GM19193 (cell line): ENCODE measurements at regions not wholly inside any gene's neighbourhood (a gene's known extent, or its start where the extent isn't known, plus 50 kb on each side); places are given as distances from the start of the nearest gene placed in this dataset.

Source experiments
- POLR2A ChIP-seq: IDR thresholded peaks from 4 replicates; pipeline ENCODE4 v1.6.1; 2011; ENCODE audit not compliant: insufficient read depth, insufficient read length; ENCODE audit errors: extremely low read depth

DNA sequence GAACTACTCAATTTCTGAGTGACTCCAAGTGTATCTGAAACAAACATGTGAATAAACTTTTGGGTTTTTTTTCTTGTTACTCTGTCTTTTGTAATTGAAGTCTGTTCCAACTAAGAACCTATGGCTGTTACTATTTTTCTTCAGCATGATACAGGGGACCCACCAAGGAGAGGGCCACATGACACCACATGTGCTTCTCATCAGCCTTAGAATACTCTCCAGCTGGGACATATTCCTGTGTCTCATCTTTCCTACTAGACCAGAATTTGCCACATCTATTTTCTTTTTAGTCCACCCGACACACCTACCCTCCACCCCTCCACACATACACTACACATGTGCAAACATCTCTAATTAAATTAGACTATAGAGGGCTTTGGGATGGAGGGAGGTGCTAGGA is 191.7 kb upstream of the NDUFV2 start:
- TF ChIP-seq POLR2A: no peak

DNA sequence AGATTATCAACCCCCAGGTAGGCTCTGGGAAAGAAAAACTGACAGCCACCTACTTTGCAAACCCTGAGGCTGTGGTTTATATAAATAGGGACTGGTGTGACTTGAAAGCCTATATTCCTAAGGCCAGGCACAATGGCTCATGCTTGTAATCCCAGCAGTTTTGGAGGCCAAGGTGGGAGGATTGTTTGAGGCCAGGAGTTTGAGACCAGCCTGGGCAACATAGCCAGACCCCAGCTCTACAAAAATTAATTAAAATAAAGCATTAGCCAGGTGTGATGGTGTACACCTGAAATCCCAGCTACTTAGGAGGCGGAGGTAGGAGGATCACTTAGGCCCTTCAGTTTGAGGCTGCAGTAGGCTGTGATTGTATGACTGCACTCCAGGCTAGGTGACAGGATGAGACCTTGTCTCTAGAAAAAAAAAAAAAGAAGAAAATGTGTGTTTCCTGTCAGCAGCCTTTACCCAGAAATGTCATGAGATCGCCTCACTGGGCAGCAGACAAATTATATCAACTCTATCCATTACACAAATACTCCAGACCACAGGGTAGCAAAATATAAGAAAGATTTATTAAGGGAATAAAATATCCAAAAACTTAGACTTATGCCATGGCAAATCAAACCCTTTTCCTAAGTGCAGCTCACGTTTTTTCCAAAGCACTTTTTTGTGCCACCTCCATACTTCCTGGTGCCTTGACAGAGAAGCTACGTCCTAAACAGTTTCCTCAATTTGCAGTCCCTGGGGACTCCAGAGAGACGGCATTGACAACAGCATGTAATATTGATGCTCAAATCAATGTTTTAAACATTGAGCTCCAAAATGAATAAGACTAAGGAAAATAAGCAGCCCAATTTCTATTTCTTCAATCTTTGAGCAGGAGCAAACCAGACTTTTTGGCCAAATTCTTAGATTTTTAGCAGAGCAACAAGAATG is 190.8 kb upstream of the NDUFV2 start:
- no peak for TF ChIP-seq POLR2A

DNA sequence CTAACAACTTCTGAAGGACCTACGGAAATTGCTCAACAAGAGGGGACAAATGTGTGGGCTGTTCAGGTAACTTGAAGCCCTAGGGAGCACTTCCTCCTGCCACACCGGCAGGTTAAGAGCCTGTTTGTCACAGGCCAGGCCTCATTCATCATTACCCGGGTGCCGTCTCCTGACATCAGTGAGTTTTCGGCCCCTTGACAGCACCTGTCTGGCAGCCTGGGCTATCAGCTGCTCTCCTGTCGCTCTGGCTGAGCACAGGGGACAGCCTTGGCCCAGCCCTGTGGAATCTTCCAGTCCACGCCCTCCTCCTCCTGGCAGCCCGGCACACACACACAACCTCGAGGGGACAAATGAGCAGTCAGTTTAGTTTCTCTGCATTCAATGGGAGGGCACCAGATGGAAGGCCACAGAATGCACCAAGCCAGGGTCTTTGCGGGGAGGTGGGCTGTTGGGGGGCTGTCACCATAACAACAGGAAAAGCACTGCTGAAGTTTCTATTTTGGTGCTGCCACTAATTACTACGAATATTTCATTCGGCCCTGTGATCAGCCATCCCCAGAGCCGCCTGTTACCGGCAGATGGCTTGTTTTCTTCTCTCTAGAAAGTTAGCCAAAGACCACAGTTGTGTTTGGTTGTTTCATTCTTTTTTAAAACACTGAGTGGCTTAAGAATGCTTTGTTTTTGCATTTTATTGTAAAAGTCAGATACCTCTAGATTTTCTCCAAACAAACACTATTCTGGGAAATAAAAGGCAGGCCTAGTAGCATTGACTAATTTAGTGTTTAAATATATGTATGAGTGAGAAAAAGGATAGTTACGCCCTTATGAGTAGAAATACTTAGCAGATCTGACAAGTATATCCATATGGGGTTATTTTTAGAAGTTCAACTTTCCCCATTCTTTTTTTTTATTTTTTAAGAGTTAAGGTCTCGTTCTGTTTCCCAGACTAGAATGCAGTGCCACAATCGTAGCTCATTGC is 189.9 kb upstream of the NDUFV2 start:
- no peak for TF ChIP-seq POLR2A

DNA sequence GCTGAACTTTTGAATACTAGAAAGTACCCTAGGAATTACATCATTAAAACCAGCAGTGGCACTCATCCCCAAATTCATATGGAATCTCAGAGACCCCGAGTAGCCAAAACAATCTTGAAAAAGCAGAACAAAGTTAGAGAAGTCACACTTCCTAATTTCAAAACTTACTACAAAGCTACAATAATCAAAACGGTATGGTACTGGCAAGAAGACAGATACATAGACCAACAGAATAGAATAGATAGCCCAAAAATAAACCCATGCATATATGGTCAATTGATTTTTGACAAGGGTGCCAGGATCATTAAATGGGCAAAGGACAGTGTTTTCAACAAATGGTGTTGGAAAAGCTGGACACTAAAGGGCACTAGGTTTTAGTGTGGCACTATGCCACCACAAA is 176.0 kb upstream of the NDUFV2 start:
- TF ChIP-seq POLR2A: no peak

DNA sequence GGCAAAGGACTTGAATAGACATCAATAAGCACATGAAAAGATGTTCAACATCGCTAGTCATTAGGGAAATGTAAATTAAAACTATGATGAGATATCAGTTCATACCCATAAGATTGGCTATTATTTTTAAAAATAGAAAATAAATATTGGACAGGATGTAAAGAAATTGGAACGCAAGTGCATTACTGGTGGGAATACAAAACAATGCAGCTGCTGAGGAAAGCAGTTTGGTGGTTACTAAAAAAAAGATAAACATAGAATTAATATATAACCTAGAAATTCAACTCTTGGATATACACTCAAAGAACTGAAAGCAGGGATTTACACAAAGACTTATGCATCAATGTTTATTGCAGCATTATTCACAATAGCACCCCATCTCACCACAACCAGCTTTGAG is 174.5 kb upstream of the NDUFV2 start:
- no peak for TF ChIP-seq POLR2A

DNA sequence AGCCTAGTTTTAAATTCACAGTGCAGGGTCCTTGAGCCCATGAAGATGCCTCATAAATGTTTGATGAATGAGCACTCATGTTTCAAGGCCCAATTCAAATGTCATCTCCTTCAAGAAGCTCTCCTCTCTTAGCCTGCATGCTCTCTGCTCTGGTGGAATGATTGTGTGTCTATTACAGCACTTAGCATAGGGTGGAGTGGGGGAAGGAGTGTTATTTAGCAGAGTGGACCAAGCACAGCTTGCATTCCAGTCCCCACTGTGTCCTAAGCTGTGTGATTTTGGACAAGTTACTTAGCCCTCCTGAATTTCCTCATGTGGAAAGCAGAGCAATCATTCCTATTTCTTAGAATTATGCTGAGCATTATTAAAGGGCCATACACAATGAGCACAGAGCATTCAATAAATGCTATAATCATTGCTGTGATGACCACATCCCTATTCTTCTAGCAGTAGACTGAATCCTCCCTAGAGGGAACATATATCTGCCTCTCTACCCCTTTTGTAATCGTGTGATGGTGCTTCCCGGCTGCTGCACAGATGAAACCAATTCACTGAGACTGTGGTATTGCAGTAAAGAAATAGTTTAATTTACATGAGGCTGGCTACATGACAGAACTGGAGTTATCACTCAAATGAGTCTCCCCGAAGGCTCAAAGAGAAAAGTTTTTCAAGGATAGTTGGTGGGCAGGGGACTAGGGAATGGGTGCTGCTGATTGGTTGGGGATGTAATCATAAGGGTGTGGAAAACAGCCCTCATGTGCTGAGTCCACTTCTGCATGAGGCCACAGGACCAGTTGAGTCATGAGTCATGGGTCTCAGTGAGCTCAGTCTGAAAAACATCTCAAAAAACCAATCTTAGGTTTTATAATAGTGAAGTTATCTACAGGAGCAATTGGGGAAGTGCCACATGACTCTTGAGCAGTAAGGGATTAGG is 173.4 kb upstream of the NDUFV2 start:
- TF ChIP-seq POLR2A: no peak

DNA sequence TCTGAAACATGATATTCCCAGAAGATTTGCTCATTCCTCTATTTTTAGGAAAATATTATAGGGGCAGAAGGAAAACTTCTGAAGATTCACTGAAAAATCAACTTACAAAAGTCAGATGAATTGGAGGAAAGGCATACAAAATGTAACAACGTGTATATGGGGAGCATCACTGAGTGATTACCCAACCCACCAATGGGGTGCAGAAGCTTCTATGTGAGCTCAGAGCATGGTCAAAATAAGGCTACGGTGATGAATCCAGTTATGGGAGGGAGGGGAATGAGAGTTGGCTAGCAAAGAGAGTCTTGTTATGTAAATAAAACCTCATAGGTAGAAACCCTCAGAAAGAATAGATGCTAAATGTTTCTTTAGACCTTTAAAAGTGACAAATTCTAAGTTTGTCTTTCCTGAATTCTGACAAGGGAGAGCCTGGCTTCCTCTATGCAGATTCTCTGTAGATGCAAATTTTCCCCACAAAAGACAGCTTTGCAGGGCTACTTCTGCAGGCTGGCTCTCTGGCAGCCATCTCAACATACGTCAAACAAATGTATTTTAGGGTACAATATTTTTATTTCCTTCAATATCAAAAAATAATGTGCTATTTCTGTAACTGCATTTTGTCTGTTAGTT is 171.4 kb upstream of the NDUFV2 start:
- no peak for TF ChIP-seq POLR2A

DNA sequence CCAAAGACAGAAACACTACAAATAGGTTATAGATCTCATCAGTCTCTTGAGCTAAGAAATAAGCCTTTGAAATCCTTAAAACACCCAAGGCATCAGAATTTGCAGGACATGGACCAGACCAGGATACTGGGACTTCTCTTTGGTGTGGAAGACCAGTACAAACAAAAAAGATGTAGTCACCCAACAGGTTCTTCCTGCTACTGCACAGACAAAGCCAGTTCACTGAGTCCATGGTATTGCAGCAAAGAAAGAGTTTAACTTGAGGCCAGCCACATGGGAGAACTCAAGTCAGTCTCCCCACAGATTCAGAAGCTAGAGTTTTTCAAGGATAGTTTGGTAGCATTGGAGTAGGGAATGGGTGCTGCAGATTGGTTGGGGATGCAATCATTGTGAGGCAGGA is 169.6 kb upstream of the NDUFV2 start:
- no peak for TF ChIP-seq POLR2A

DNA sequence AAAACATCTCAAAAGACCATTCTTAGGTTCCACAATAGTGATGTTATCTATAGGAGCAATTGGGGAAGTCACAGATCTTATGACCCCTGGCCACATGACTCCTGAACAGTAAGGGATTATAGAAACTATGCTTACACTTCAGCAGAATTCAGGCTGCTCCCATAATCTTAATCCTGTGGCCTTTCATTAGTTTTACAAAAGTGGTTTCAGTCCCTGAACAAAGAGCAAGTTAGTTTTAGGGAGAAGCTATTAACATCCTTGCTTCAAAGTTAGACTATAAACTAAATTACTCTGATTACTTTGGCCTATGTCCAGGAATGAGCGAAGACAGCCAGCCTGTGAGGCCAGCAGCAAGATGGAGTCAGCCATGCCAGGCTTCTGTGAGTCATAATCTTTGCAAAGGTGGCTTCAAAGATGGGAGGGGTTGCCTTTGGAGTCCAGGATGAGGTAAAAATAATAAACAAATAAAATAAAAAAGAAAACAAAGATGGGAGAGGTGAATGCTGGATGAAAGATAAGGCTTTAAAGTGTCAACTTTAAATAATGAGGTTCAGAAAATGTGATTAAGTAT is 168.7 kb upstream of the NDUFV2 start:
- no peak for TF ChIP-seq POLR2A

DNA sequence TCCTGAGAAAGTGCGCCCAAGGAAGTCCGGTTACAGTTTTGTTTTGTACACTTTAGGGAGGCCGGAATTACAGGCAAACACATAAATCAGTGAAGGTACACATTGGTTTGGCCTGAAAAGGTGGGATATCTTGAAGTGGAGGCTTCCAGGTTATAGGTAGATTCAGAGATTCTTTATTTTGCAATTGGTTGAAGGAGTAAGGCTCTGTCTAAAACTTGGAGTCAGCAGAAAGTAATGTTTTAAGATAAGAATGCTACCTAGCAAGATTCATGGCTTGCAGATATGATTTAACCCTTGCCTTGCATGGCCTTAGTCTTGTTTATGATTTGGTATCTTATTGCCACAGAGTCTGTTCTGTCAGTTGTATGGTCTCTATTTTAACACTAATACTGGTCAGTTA is 165.9 kb upstream of the NDUFV2 start:
- TF ChIP-seq POLR2A: no peak

DNA sequence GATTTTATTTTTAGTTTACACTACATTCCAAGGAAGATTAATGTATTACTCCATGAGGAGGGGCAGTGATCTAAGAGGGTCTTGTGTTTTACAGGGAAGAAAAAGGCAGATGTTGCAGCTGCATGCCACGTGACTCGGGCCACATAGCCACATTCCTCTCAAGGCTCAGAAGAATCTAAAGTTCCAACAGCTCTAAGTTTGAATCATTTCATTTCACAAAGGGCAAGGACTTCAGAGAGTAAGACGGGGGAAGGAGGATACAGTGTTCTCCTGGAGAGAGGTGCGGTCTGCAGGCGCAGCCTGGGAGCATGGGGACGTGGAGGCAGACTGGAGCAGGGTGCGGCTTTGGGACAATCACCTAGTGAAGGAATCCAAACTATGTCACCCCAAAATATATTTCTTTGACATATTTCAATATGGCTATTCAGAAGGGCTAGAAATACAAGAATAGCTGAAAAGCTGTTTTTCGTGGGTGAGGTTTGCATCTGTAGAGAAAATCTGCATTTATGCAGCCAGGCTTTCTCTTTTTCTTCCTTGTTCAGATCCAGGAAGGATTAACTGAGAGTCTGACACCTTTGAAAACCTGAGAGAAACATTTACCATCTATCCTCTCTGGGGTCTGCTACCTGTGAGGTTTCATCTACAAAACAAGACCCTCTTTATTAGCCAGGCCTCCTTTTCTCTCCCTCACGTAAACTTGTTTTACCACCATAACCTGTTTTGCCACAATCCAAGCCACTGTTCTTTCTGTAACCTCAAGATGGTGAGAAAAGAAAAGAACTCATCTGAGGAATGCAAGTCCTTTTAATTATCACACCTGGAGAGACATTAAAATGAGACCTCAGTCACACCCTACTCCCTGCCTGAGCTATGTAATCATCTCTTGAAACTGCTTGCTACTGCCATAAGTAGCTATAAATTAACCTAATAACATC is 165.1 kb upstream of the NDUFV2 start:
- TF ChIP-seq POLR2A: no peak

DNA sequence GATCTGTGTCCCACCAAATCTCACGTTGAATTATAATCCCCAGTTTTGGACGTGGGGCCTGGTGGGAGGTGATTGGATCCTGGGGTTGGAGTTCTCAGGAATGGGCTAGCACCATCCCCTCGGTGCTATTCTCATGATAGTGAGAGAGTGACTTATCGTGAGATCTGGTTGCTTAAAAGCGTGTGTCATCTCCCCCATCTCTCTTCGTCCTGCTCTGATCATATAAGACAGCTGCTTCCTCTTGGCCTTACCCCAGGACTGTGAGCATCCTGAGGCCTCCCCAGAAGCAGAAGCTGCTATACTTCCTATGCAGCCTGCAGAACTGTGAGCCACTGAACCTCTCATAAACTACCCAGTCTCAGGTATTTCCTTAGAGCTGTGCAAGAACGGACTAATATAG is 163.7 kb upstream of the NDUFV2 start:
- TF ChIP-seq POLR2A: no peak

DNA sequence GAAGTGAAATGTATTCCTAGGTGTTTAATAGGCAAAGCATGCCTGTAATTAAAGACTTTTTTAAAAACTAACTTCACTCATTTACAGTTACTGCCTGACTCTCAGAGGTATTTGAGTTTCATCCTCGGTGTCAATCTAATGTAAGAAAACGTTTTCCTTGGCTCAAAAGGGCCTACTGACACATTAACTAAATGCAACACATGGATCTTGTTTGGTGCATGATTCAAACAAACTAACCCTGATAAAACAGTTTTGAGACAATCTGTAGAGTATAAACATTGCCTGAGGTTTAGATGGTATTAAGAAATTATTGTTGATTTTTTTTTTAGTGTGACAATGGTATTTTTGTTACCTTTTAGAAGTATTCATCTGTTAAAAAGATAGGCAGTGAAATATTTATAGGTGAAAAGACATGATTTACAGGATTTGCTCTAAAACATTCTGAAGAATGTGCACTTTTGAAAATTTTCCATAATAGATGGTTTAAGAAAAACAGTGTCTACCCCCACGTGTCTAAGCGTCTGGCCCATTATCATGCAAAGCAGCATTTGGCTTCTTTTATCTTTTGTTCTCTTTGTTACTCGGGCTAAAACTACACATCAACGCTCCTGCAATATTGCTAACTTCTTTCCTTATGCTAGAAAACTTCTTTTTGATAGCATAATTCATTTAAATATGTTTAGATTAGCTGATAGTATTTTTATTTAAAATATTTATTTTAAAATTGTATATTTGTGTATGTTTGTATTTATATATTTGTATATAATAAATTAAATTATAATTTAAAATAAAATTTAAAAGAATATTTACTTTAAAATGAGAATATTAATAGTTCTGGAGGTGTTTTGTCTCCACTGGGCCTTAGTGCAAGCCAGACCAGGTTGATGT is 160.2 kb upstream of the NDUFV2 start:
- TF ChIP-seq POLR2A: no peak
